Kidney epithelial cell (primary cell): ENCODE measurements at regions not wholly inside any gene's neighbourhood (a gene's known extent, or its start where the extent isn't known, plus 50 kb on each side); places are given as distances from the start of the nearest gene placed in this dataset.

Experiments used
- DNase-seq: peaks from one replicate; pipeline ENCODE4 v3.0.0-alpha.2; 2010; ENCODE audit warnings: low read depth
- H3K27me3 ChIP-seq: 2 replicates; pipeline ENCODE4 v1.6.0; 2011; ENCODE audit warnings: low read length; ENCODE audit not compliant: control insufficient read depth, insufficient read depth
- H3K36me3 ChIP-seq: 2 replicates; pipeline ENCODE4 v1.5.1; 2011; ENCODE audit warnings: low read length; ENCODE audit not compliant: control insufficient read depth, insufficient read depth
- H3K4me3 ChIP-seq: 2 replicates; pipeline ENCODE4 v1.5.1; 2011; ENCODE audit warnings: low read depth, mild to moderate bottlenecking, control low read depth, low read length
- CTCF ChIP-seq: IDR thresholded peaks from 2 replicates; pipeline ENCODE4 v1.5.1; 2011; ENCODE audit warnings: mild to moderate bottlenecking, moderate library complexity, low read length, control low read depth, inconsistent platforms; ENCODE audit not compliant: insufficient read depth, poor library complexity, severe bottlenecking

GRCh38 chr14:71196921-71197320 lies 289.7 kb downstream of the PCNX1 start:
- Histone ChIP-seq H3K4me3 (no peak overlapping the region), H3K27me3 (no peaks in the 10 kb centered on the region)
- DNase-seq, result no peak

GRCh38 chr14:71198687-71199086 lies 291.4 kb downstream of the PCNX1 start:
- no peaks in the 10 kb centered on the region for H3K27me3 ChIP-seq
- H3K36me3 ChIP-seq, result no peaks in the 10 kb centered on the region
- no peak for DNase-seq
- no peak for TF ChIP-seq CTCF
- H3K4me3 ChIP-seq, result no peak overlapping the region

More at GRCh38 chr14:71196921-71197320, 289.7 kb downstream of the PCNX1 start:
- TF ChIP-seq CTCF, result no peak
- H3K36me3 ChIP-seq, result no peaks in the 10 kb centered on the region

- H3K4me3 ChIP-seq, result no peak overlapping the region
- no peak for DNase-seq
- no peak for TF ChIP-seq CTCF
- H3K27me3 ChIP-seq, result no peaks in the 10 kb centered on the region
- H3K36me3 ChIP-seq, result no peaks in the 10 kb centered on the region
Observed at GRCh38 chr14:71201840-71202239, 294.6 kb downstream of the PCNX1 start.

- Histone ChIP-seq H3K36me3 (no peaks in the 10 kb centered on the region), H3K27me3 (no peaks in the 10 kb centered on the region), H3K4me3 (no peak overlapping the region)
- DNase-seq, result no peak
- no peak for TF ChIP-seq CTCF
Observed at GRCh38 chr14:71202881-71203280, 295.6 kb downstream of the PCNX1 start.

- no peaks in the 10 kb centered on the region for H3K27me3 ChIP-seq
- no peaks in the 10 kb centered on the region for H3K36me3 ChIP-seq
- TF ChIP-seq CTCF, result no peak
- H3K4me3 ChIP-seq, result no peak overlapping the region
- DNase-seq, result no peak
Observed at GRCh38 chr14:71203306-71203705, 296.0 kb downstream of the PCNX1 start.

GRCh38 chr14:71204231-71204630 lies 297.0 kb downstream of the PCNX1 start:
- Histone ChIP-seq H3K27me3 (no peaks in the 10 kb centered on the region), H3K4me3 (no peak overlapping the region), H3K36me3 (no peaks in the 10 kb centered on the region)
- TF ChIP-seq CTCF, result no peak
- no peak for DNase-seq
